ENCODE measurements at regions not wholly inside any gene's neighbourhood (a gene's known extent, or its start where the extent isn't known, plus 50 kb on each side); places are given as distances from the start of the nearest gene placed in this dataset.

DNA sequence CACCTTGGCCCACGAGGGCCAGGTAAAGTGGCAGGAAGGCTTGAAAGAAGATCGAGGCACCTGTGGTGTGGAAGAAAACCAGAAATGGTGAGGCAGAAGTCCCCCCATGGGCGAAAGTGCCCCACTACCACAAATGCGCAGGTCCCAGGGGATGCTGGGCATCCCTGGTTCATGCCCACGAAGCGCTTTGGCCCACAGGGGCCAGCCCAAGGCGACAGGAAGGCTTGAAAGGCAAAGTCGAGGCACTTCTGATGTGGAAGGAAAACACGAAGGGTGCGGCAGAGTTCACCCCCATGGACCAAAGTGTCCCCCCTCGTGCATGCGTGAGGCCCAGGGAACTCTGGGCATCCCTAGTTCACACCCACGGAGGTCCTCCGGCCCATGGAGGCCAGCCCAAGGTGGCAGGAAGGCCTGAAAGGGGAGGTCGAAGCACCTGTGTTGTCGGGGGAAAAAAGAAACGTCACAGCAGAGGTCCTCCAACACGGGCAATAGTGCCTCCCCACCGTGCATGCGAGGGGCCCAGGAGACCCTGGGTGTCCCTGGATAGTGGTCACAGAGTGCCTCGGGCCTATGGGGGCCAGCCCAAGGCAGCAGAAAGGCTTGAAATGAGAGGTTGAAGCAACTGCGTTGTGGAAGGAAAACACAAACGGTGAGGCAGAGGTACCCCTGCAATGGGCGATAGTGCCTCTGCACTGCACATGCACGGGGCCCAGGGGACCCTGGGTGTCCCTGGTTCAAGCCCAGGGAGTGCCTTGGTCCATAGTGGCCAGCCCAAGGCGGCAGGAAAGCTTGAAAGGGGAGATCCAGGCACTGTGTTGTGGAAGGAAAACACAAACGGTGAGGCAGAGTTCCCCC lies 373.9 kb downstream of the ALG10 start:
- DNase-seq (ENCODE audit: low spot score) = peak; percentile 0

DNA sequence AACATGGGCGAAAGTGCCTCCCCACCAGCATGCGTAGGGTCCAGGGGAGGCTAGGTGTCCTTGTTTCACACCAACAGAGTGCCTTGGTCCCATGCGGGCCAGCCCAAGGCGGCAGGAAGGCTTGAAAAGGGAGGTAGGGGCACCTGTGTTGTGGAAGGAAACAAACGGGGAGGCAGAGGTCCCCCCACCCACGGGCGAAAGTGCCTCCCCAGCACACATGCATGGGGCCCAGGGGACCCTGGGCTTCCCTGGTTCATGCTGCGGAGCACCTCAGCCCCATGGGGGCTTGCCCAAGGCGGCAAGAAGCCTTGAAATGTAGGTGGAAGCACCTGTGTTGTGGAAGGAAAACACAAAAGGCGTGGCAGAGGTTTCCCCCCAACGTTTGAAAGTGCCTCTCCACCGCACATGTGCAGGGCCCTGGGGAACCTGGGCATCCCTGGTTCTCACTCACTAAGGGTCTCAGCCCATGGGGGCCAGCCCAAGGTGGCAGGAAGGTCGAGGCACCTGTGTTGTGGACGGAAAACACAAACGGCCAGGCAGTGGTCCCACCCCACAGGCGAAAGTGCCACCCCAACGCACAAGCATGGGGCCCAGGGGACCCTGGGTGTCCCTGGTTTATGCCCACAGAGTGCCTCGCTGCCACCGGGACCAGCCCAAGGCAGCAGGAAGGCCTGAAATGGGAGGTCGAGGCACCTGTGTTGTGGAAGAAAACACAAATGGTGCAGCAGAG lies 374.7 kb downstream of the ALG10 start:
- DNase-seq (ENCODE audit: low spot score) = peak; percentile 1

DNA sequence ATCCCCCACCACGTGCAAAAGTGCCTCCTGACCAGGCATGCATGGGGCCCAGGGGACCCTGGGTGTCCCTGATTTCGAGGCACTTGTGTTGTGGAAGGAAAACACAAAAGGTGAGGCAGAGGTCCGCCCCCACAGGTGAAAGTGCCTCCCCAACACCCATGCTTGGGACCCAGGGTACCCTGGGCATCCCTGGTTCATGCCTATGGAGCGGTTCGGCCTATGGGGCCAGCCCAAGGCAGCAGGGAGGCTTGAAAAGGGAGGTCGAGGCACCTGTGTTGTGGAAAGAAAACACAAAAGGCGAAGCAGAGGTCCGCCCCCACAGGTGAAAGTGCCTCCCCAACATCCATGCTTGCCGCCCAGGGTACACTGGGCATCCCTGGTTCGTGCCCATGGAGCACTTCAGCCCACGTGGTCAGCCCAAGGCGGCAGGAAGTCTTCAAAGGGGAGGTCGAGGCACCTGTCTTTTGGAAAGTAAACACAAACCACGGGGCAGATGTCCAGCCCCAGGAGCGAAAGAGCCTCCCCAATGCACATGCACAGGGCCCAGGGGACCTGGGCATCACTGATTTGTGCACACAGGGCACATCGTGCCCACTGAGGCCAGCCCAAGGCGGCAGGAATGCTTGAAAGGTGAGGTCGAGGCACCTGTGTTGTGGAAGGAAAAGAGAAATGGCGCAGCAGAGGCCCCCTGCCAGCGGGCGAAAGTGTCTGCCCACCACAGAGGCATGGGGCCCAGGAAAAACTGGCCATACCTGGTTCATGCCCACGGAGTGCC lies 375.5 kb downstream of the ALG10 start:
- DNase-seq (ENCODE audit: low spot score) = peak; percentile 1

GRCh38 chr12:34398366-34398705 lies 376.0 kb downstream of the ALG10 start:
- no peak for DNase-seq (ENCODE audit: low spot score)

GRCh38 chr12:34398706-34399630 lies 376.7 kb downstream of the ALG10 start:
- DNase-seq (ENCODE audit: low spot score) = peak; percentile 1

- DNase-seq (ENCODE audit: low spot score) = peak; percentile 1
These were observed 377.5 kb downstream of the ALG10 start for GRCh38 chr12:34399631-34400410.

GRCh38 chr12:34400411-34400881 lies 378.1 kb downstream of the ALG10 start:
- DNase-seq (ENCODE audit: low spot score) = no peak

DNA sequence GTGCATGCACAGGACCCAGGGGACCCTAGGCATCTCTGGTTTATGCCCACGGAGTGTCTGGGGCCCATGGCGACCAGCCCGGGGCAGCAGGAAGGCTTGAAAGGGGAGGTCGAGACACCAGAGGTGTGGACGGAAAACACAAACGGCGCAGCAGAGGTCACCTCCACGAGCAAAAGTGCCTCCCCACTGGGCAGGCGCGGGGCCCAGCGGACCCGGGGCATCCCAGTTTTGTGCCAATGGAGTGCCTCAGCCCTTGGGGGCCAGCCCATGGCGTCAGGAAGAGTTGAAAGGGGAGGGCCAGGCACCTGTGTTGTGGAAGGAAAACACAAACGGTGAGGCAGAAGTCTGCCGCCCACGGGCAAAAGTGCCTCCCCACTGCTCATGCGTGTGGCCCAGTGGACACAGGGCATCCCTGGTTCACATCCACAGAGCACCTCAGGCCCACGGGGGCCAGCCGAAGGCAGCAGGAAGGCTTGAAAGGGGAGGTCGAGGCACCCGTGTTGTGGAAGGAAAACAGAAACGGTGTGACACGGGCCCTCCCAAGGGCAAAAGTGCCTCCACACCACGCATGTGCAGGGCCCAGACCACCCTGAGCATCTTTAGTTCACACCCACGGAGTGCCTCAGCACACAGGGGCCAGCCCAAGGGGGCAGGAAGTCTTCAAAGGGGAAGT lies 378.8 kb downstream of the ALG10 start:
- no peak for DNase-seq (ENCODE audit: low spot score)

DNA sequence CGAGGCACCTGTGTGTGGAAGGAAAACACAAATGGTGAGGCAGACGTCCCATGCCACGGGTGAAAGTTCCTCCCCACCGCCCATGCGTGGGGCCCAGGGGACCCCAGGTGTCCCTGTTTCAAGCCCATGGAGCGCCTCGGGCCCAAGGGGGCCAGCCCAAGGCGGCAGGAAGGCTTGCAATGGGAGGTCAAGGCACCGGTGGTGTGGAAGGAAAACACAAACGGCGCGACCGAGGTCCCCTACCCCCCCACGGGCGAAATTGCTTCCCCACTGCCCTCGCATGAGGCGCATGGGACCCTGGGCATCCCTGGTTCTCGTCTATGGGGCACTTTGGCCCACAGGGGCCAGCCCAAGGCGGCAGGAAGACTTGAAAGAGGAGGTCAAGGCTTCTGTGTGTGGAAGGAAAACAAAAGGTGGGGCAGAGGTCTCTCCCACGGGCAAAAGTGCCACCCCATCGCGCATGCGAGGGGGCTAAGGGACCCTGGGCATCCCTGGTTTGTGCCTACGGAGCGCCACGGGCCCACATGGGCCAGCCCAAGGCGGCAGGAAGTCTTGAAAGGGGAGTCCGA lies 379.4 kb downstream of the ALG10 start:
- DNase-seq (ENCODE audit: low spot score) = peak; percentile 1

DNA sequence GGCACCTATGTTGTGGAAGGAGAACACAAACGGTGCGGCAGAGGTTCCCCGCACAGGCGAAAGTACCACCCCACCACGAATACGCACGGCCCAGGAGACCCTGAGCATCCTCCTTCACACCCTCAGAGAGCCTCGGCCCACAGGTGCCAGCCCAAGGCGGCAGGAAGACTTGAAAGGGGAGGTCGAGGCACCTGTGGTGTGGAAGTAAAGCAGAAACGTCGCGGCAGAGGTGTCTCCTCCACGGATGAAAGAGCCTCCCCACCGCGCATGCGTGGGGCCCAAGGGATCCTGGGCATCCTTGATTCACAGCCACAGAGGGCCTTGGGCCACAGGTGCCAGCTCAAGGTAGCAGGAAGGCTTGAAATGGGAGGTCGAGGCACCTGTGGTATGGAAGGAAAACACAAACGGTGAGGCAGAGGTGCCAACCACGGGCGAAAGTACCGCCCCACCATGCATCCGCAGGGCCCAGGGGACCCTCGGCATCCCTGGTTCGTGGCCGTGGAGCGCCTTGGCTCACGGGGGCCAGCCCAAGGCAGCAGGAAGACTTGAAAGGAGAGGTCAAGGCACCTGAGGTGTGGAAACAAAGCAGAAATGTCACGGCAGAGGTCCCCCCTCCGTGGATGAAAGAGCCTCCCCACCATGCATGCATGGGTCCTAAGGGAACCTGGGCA lies 380.1 kb downstream of the ALG10 start:
- DNase-seq (ENCODE audit: low spot score) = no peak

- DNase-seq (ENCODE audit: low spot score) = peak; percentile 0
These were observed 380.8 kb downstream of the ALG10 start for GRCh38 chr12:34402899-34403705.

DNA sequence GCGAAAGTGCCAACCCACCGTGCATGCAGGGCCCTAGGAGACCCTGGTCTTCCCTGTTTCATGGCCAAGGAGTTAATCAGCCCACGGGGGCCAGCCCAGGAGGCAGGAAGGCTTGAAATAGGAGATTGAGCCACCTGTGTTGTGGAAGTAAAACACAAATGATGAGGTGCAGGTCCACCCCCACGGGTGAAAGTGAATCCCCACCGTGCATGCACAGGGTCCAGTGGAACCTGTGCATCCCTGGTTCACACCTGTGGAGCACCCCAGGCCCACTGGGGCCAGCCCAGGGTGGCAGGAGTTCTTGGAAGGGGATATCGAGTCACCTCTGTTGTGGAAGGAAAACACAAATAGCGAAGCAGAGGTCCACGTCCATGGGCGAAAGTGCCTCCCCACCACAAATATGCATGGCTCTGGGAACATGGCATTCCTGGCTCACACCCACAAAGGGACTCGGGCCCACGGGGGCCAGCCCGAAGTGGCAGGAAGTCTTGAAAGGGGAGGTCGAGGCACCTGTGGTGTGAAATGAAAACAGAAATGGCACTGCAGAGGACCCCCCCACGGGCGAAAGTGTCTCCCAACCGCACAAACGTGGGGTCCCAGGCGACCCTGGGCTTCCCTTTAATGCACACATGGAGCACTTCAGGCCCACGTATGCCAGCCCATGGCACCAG lies 381.5 kb downstream of the ALG10 start:
- peak; percentile 1 for DNase-seq (ENCODE audit: low spot score)

DNA sequence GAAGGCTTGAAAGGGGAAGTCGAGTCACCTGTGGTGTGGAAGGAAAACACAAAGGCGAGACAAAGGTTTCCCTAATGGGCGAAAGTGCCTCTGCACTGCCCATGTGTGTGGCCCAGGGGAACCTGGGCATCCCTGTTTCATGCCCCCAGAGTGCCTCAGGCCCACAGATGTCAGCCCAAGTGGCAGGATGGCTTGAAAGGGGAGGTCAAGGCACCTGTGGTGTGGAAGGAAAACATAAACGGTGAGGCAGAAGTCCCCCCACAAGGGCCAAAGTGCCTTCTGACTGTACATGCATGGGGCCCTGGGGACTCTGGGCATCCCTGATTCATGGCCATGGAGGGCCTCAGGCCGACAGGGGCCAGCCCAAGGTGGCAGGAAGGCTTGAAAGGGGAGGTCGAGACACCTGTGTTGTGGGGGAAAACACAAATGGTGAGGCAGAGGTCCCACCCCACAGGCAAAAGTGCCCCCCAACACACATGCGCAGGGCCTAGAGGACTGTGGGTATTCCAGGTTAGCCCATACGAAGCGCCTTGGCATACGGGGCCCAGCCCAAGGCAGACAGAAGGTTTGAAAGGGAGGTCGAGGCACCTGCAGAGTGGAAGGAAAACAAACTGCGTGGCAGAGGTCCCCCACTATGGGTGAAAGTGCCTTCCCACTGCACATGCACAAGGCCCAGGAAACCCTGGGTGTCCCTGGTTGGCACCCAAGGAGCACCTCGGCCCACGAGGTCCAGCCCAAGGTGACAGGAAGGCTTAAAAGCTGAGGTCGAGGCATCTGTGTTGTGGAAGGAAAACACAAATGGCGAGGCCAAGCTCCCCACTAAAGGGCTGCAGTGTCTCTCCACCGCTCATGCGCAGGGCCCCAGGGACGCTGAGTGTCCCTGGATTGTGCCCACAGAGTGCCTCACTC lies 382.3 kb downstream of the ALG10 start:
- DNase-seq (ENCODE audit: low spot score) = peak; percentile 0

GRCh38 chr12:34405286-34406227 lies 383.3 kb downstream of the ALG10 start:
- peak; percentile 0 for DNase-seq (ENCODE audit: low spot score)

DNA sequence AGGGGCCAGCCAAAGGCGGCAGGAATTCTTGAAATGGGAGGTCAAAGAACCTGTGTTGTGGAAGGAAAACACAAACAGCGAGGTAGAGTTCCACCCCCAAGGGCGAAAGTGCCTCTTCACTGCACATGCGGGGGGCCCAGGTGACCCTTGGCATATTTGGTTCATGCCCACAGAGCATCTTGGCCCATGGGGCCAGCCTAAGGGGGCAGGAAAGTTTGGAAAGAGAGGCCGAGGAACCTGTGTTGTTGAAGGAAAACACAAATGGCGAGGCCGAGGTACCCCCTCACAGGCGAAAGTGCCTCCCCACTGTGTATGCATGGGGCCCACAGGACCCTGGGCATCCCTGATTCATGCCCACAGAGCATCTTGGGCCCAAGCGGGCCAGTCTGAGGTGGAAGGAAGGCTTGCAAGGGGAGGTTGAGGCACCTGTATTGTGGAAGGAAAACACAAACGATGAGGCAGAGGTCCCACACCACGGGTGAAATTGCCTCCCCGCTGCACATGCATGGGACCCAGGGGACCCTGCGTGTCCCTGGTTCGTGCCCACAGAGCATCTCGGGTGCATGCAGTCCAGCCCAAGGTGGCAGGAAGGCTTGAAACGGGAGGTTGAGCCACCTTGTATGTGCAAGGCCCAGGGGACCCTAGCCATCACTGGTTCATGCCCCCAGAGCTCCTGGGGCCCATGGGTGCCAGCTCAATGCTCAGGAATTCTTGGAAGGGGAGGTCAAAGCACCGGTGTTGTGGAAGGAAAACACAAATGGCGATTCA lies 384.1 kb downstream of the ALG10 start:
- DNase-seq (ENCODE audit: low spot score) = peak; percentile 0

All from iPS-NIHi11 (cell line).